K562 (cell line): ENCODE measurements at regions not wholly inside any gene's neighbourhood (a gene's known extent, or its start where the extent isn't known, plus 50 kb on each side); places are given as distances from the start of the nearest gene placed in this dataset.

Experiments
- ATAC-seq: fragments of 200-7000 bp; cut with Tn5 transposase; 3 replicates; pipeline ENCODE4 v1.9.1; 2020; ENCODE audit warnings: moderate library complexity
- BruUV-seq: library from RNA; stranded (reverse); fragments of 400-500 nt; replicated peaks from 2 replicates; lab custom pipeline; 2021; lab: Mats Ljungman, UMichigan
- CTCF ChIA-PET: fragments of 300-600 bp; formaldehyde crosslinking; extraction: SDS; loops from one replicate; lab custom pipeline; 2021; ENCODE audit warnings: low intra/inter-chr PET ratio; lab: Yijun Ruan, JAX
- POLR2A ChIA-PET: fragments of 300-600, 350-650 bp; sonication (Branson Sonifier 250); formaldehyde crosslinking; extraction: SDS; loops from one replicate; lab custom pipeline; 2021; ENCODE audit warnings: antibody characterized with exemption, inconsistent platforms; lab: Yijun Ruan, JAX
- DNase-seq, 4 experiments: peaks; one replicate each; pipeline versions ENCODE4 v3.0.0 to v3.0.0-alpha.2; 2011 to 2018; ENCODE audit warnings: low spot score in 3 of 4, mixed read lengths in 3 of 4; ENCODE audit errors: extremely low read depth in 1 of 4
- FAIRE-seq: peaks from 2 replicates; lab custom pipeline; 2011; peaks lifted over from hg19 to GRCh38; lab: Jason Lieb, UNC
- H2AFZ ChIP-seq: 2 replicates; pipeline ENCODE4 v1.6.0; 2011; ENCODE audit warnings: low read depth, low read length, control low read depth, inconsistent platforms
- H3K27ac ChIP-seq: fragments of 200-600 bp; 3 replicates; pipeline ENCODE4 v1.8.0; 2011; ENCODE audit warnings: low read depth, mild to moderate bottlenecking, control low read depth, inconsistent platforms, low read length, moderate library complexity, mixed read lengths; ENCODE audit errors: extremely low read depth
- H3K27me3 ChIP-seq, 2 experiments: fragments of 300-600 bp in 1 of 2; 2 replicates in 1 of 2; 3 replicates in 1 of 2; pipeline versions ENCODE4 v1.6.0 to v1.8.0; 2011; ENCODE audit warnings: inconsistent platforms in 2 of 2, low read length in 2 of 2, mild to moderate bottlenecking in 1 of 2, mixed read lengths in 1 of 2, moderate library complexity in 1 of 2; ENCODE audit not compliant: control insufficient read depth in 2 of 2, insufficient read depth in 2 of 2
- H3K36me3 ChIP-seq: fragments of 300-600 bp; 3 replicates; pipeline ENCODE4 v1.8.0; 2011; ENCODE audit warnings: mild to moderate bottlenecking, low read length, inconsistent platforms; ENCODE audit not compliant: control insufficient read depth, insufficient read depth
- H3K4me1 ChIP-seq, 2 experiments: fragments of 200-600 bp in 1 of 2; replicated peaks in 1 of 2; 2 replicates in 1 of 2; 3 replicates in 1 of 2; pipeline versions ENCODE4 v1.5.1 to v1.8.0; 2011; ENCODE audit warnings: inconsistent platforms in 2 of 2, low read length in 2 of 2, mild to moderate bottlenecking in 1 of 2, mixed read lengths in 1 of 2, moderate library complexity in 1 of 2; ENCODE audit not compliant: control insufficient read depth in 2 of 2, insufficient read depth in 2 of 2
- H3K4me2 ChIP-seq: 2 replicates; pipeline ENCODE4 v1.6.1; 2011; ENCODE audit warnings: low read length, control low read depth, inconsistent platforms, mixed read lengths; ENCODE audit not compliant: insufficient read depth
- H3K4me3 ChIP-seq: fragments of 200-600 bp; sonication (generic), shearing (Covaris generic); 2 replicates; pipeline ENCODE4 v1.5.1; 2016; ENCODE audit warnings: control low read depth, inconsistent platforms
- H3K79me2 ChIP-seq: fragments of 200-600 bp; 3 replicates; pipeline ENCODE4 v1.8.0; 2011; ENCODE audit warnings: low read length, inconsistent platforms; ENCODE audit not compliant: control insufficient read depth, insufficient read depth
- H3K9ac ChIP-seq, 2 experiments: 2 replicates each; pipeline versions ENCODE4 v1.6.0 to v1.6.1; 2011; ENCODE audit warnings: low read depth in 2 of 2, low read length in 2 of 2, control low read depth in 1 of 2, inconsistent platforms in 1 of 2, mild to moderate bottlenecking in 1 of 2, mixed read lengths in 1 of 2; ENCODE audit not compliant: insufficient read depth in 1 of 2
- H3K9me1 ChIP-seq: one replicate; pipeline ENCODE4 v1.6.0; 2011; ENCODE audit warnings: inconsistent platforms, mild to moderate bottlenecking, low read length, moderate library complexity; ENCODE audit not compliant: control insufficient read depth, insufficient read depth
- H3K9me3 ChIP-seq: replicated peaks from 2 replicates; pipeline ENCODE4 v1.5.1; 2011; ENCODE audit warnings: low read depth, low read length, inconsistent platforms; ENCODE audit not compliant: control insufficient read depth, insufficient read depth
- H4K20me1 ChIP-seq: replicated peaks from 2 replicates; pipeline ENCODE4 v1.6.1; 2011; ENCODE audit warnings: low read length, inconsistent platforms, mixed read lengths; ENCODE audit not compliant: control insufficient read depth, insufficient read depth
- NONO ChIP-seq, 2 experiments: fragments of 200-400 bp in 1 of 2; fragments of 450-650 bp in 1 of 2; formaldehyde crosslinking in 1 of 2; IDR thresholded peaks; 2 replicates each; pipeline ENCODE4 v1.6.1; 2017; ENCODE audit warnings: low read depth in 2 of 2, mild to moderate bottlenecking in 2 of 2, moderate library complexity in 2 of 2, low read length in 1 of 2
- NR2F6 ChIP-seq: fragments of 450-650 bp; formaldehyde crosslinking; IDR thresholded peaks from 2 replicates; pipeline ENCODE4 v1.4.0; 2020; ENCODE audit warnings: mild to moderate bottlenecking
- XRCC5 ChIP-seq: fragments of 200-400 bp; formaldehyde crosslinking; IDR thresholded peaks from 2 replicates; pipeline ENCODE4 v1.6.1; 2017; ENCODE audit warnings: low read depth, mild to moderate bottlenecking, low read length
- whole genome bisulfite sequencing: fragments of 100-300 bp; shearing (Covaris generic); methylation state at CpG from one replicate; pipeline ENCODE4 v1.1.6; 2016; ENCODE audit warnings: low coverage, mixed read lengths; ENCODE audit not compliant: insufficient coverage; ENCODE audit errors: missing lambda C conversion rate; 5-methylcytosine and 5-hydroxymethylcytosine counted together
- in situ Hi-C: fragments of 300-500 bp; cut with MboI; formaldehyde crosslinking; loops from 4 replicates; pipeline ENCODE4 v1.15.0; 2018; ENCODE audit warnings: inconsistent platforms, mixed read lengths
- intact Hi-C: fragments of 100-400 bp; cut with micrococcal nuclease; formaldehyde crosslinking; loops from 2 replicates; pipeline ENCODE4 v1.14.2; 2022

DNA sequence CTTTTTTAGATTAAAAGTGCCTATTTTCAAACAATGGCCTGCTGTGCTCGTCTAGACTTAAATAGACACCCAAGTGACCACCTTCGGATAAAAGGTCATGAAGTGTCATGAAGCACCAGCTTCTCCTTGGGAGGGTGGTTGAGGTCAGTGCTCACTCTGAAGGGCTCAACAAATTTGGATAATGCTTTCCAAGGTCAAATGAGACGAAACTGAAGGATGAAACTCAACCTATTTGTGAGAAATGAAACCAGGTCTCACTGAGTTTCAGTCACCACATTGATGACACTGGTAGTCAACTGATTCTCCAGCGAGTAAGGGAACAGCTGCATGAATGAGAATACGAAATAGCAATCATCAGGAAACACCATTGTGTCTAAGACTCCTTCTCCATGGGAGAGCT lies 852.6 kb downstream of the NTRK3 start (continued):
- no peak for TF ChIP-seq NONO (IDR thresholded peaks at IDR 0.05; ENCODE audit: low read depth in 2 of 2, low read length in 1 of 2)

GRCh38 chr15:87401973-87402372 lies 854.6 kb downstream of the NTRK3 start:
- in situ Hi-C loops: no loop called here
- no peak overlapping the region for H2AFZ ChIP-seq
- H3K4me2 ChIP-seq: no peak overlapping the region
- TF ChIP-seq NR2F6 (CRISPR knock-in tag): no peak
- ATAC-seq (no peak), DNase-seq (no peak), FAIRE-seq (no peak)
- intact Hi-C loops: no loop called here
- H3K4me3 ChIP-seq: no peak overlapping the region
- H3K79me2 ChIP-seq: no peaks in the 10 kb centered on the region
- CTCF ChIA-PET: no interaction called here
- no peaks in the 10 kb centered on the region for H3K9me3 ChIP-seq
- POLR2A ChIA-PET: no interaction called here
- H4K20me1 ChIP-seq: no peaks in the 10 kb centered on the region
- no peaks in the 10 kb centered on the region for H3K4me1 ChIP-seq
- H3K27me3 ChIP-seq: no peaks in the 10 kb centered on the region
- no peak overlapping the region for H3K27ac ChIP-seq
- BruUV-seq: no TSS peak
- H3K9ac ChIP-seq: no peak overlapping the region
- WGBS: 46% methylated on average over 5 of the region's 5 CpGs
- H3K36me3 ChIP-seq: 0 out of 3 replicates have a peak, but pooled peaks cover 2% of the 10 kb centered on the region
- no peaks in the 10 kb centered on the region for H3K9me1 ChIP-seq

- no peak for TF ChIP-seq XRCC5
- Histone ChIP-seq H3K9ac (no peak overlapping the region), H3K79me2 (no peaks in the 10 kb centered on the region), H3K27ac (no peak overlapping the region), H3K4me1 (no peaks in the 10 kb centered on the region), H3K27me3 (no peaks in the 10 kb centered on the region), H3K9me3 (0 out of 2 replicates have a peak, but pooled peaks cover 2% of the 10 kb centered on the region), H2AFZ (no peak overlapping the region), H3K4me2 (no peak overlapping the region), H3K36me3 (no peaks in the 10 kb centered on the region), H4K20me1 (no peaks in the 10 kb centered on the region), H3K9me1 (no peaks in the 10 kb centered on the region), H3K4me3 (no peak overlapping the region)
- ATAC-seq (no peak), DNase-seq (no peak), FAIRE-seq (no peak)
- ChIA-PET POLR2A (no interaction called here), CTCF (no interaction called here)
- intact Hi-C loops (no loop called here), in situ Hi-C loops (no loop called here)
- no TSS peak for BruUV-seq
- WGBS: 30% methylated on average over 3 of the region's 3 CpGs
These were observed 861.9 kb downstream of the NTRK3 start for GRCh38 chr15:87394676-87395075.
